ENCODE measurements at regions not wholly inside any gene's neighbourhood (a gene's known extent, or its start where the extent isn't known, plus 50 kb on each side); places are given as distances from the start of the nearest gene placed in this dataset.

- Mint-ChIP-seq H3K36me3 (ENCODE audit: low read depth) (no peaks in the 10 kb centered on the region), H3K27me3 (ENCODE audit: low read depth, poor library complexity) (peaks cover 13% of the 10 kb centered on the region), H3K9me3 (no peaks in the 10 kb centered on the region), H3K4me3 (no peak overlapping the region), H3K27ac (no peak overlapping the region), H3K4me1 (peaks cover 70% of the 10 kb centered on the region)
- no peak for TF ChIP-seq CTCF (IDR thresholded peaks at IDR 0.05)
- DNase-seq = no peak
Observed at GRCh38 chr2:15790838-15791237, 149.5 kb upstream of the MYCN start.

GRCh38 chr2:15791294-15791693 lies 149.1 kb upstream of the MYCN start:
- Mint-ChIP-seq H3K36me3 (ENCODE audit: low read depth) (no peaks in the 10 kb centered on the region), H3K9me3 (no peaks in the 10 kb centered on the region), H3K27ac (no peak overlapping the region), H3K4me1 (peaks cover 74% of the 10 kb centered on the region), H3K4me3 (no peak overlapping the region), H3K27me3 (ENCODE audit: low read depth, poor library complexity) (peaks cover 18% of the 10 kb centered on the region)
- TF ChIP-seq CTCF (IDR thresholded peaks at IDR 0.05) = no peak
- no peak for DNase-seq

GRCh38 chr2:15792331-15792730 lies 148.0 kb upstream of the MYCN start:
- Mint-ChIP-seq H3K27ac (no peak overlapping the region), H3K36me3 (ENCODE audit: low read depth) (no peaks in the 10 kb centered on the region), H3K4me3 (no peak overlapping the region), H3K27me3 (ENCODE audit: low read depth, poor library complexity) (peaks cover 20% of the 10 kb centered on the region), H3K4me1 (peaks cover 78% of the 10 kb centered on the region), H3K9me3 (no peaks in the 10 kb centered on the region)
- no peak for DNase-seq
- TF ChIP-seq CTCF (IDR thresholded peaks at IDR 0.05) = no peak

- Mint-ChIP-seq H3K27ac (no peak overlapping the region), H3K27me3 (ENCODE audit: low read depth, poor library complexity) (peaks cover 23% of the 10 kb centered on the region), H3K9me3 (no peaks in the 10 kb centered on the region), H3K36me3 (ENCODE audit: low read depth) (no peaks in the 10 kb centered on the region), H3K4me3 (no peak overlapping the region), H3K4me1 (peaks cover 78% of the 10 kb centered on the region)
- no peak for TF ChIP-seq CTCF (IDR thresholded peaks at IDR 0.05)
- no peak for DNase-seq
Observed at GRCh38 chr2:15793078-15793913, 147.1 kb upstream of the MYCN start.

GRCh38 chr2:15793978-15794377 lies 146.4 kb upstream of the MYCN start:
- Mint-ChIP-seq H3K36me3 (ENCODE audit: low read depth) (no peaks in the 10 kb centered on the region), H3K27ac (no peak overlapping the region), H3K27me3 (ENCODE audit: low read depth, poor library complexity) (peaks cover 26% of the 10 kb centered on the region), H3K4me3 (no peak overlapping the region), H3K4me1 (peaks cover 78% of the 10 kb centered on the region), H3K9me3 (no peaks in the 10 kb centered on the region)
- no peak for DNase-seq
- TF ChIP-seq CTCF (IDR thresholded peaks at IDR 0.05) = no peak

- no peaks in the 10 kb centered on the region for H3K36me3 Mint-ChIP-seq (ENCODE audit: low read depth)
Observed at GRCh38 chr2:15794608-15795134, 145.7 kb upstream of the MYCN start.

More at GRCh38 chr2:15794608-15795134, 145.7 kb upstream of the MYCN start:
- DNase-seq = no peak
- Mint-ChIP-seq H3K9me3 (no peaks in the 10 kb centered on the region), H3K4me1 (peaks cover 78% of the 10 kb centered on the region), H3K27me3 (ENCODE audit: low read depth, poor library complexity) (peaks cover 26% of the 10 kb centered on the region), H3K27ac (no peak overlapping the region), H3K4me3 (no peak overlapping the region)
- no peak for TF ChIP-seq CTCF (IDR thresholded peaks at IDR 0.05)
